ENCODE measurements at regions not wholly inside any gene's neighbourhood (a gene's known extent, or its start where the extent isn't known, plus 50 kb on each side); places are given as distances from the start of the nearest gene placed in this dataset.
"Not testable (repeated sequence)": the region's sequence is repeated elsewhere in the genome, so short reads cannot be mapped to it uniquely, and the experiment has no call there.

DNA sequence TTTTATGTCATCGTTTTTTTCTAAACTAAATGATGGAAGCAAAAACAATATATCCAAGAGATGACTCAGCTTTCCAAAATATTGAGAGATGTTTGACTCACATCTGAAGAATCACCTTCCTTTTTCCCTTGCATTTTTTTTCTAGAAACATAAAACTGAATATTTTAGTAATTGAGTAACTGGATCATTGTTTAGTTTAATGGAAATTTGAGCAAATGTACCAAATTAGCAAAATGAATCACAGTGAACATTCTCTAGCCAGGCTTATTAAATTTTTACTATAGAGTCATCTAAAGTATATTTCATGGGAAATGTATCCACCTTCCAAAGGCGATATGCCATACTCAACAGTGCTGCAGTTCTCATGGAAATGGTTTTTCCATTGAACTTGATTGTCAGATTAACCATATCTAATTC lies 145.5 kb downstream of the TENT5A start:
- H3K27me3 ChIP-seq: no peaks in the 10 kb centered on the region
- DNase-seq: no peak

DNA sequence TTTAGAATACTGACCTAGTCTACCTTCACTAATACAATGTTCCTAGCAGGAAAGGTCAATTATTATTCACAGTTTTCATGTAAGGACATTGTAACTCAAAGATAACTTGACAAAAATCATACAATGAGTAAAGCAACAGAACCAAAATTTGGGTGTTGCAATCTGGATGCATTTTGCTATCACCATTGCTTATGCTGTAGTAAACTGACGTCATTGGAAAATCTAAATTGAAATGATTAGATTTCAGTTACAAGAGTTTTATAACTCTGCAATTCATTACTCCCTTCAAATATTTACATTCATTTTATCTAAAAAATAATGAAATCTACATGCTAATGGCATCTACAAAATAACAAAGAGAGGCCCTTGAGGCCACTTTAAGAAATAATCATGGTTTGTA lies 147.0 kb downstream of the TENT5A start:
- Histone ChIP-seq H3K27ac (no peak overlapping the region), H3K4me1 (peaks cover 28% of the 10 kb centered on the region), H3K36me3 (no peaks in the 10 kb centered on the region), H3K9me3 (replicated peaks) (no peaks in the 10 kb centered on the region; the same call in 1 of the 2 replicates), H3K27me3 (no peaks in the 10 kb centered on the region), H3K4me3 (no peak overlapping the region)
- no peak for DNase-seq

More for the DNA sequence above, 145.5 kb downstream of the TENT5A start:
- Histone ChIP-seq H3K9me3 (replicated peaks) (no peaks in the 10 kb centered on the region), H3K36me3 (no peaks in the 10 kb centered on the region), H3K4me3 (no peak overlapping the region), H3K4me1 (peaks cover 32% of the 10 kb centered on the region), H3K27ac (no peak overlapping the region; the same call in 1 of the 2 replicates)

DNA sequence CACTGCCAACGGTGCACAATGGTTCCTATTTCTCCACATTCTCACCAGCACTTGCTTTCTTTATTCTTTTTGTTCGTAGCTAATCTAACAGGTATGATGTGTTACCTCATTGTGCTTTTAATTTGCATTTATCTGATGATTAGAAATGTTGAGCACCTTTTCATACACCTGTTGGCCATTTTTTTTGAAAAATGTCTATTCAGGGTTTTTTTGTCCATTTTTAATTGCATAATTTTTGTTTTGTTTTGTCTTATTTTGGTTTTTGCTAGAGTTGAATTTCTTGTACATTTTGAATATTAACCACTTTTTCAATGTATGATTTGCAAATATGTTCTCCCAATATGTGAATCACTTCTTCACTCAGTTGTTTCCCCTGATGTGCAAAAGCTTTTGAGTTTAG lies 150.6 kb downstream of the TENT5A start:
- H3K27ac ChIP-seq: no peak overlapping the region
- H3K4me3 ChIP-seq: no peak overlapping the region
- H3K27me3 ChIP-seq: no peaks in the 10 kb centered on the region
- no peak for DNase-seq
- peaks cover 4% of the 10 kb centered on the region; the same call in 1 of the 2 replicates for H3K4me1 ChIP-seq
- H3K9me3 ChIP-seq (replicated peaks): no peaks in the 10 kb centered on the region; the same call in 1 of the 2 replicates
- H3K36me3 ChIP-seq: no peaks in the 10 kb centered on the region

DNA sequence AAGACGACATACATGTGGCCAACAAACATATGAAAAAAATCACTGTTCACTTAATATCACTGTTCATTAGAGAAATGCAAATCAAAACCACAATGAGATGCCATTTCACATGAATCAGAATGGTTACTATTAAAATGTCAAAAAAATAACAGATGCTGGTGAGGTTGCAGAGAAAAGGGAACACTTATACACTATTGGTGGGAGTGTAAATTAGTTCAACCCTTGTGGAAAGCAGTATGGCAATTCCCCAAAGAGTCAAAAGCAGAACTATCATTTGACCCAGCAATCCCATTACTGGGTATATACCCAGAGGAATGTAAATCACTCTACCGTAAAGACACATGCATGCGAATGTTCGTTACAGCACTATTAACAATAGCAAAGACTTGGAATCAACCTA lies 152.0 kb downstream of the TENT5A start:
- H3K36me3 ChIP-seq; H3K9me3 ChIP-seq (replicated peaks); H3K4me1 ChIP-seq; H3K27me3 ChIP-seq; DNase-seq; H3K4me3 ChIP-seq; H3K27ac ChIP-seq: not testable (repeated sequence)

DNA sequence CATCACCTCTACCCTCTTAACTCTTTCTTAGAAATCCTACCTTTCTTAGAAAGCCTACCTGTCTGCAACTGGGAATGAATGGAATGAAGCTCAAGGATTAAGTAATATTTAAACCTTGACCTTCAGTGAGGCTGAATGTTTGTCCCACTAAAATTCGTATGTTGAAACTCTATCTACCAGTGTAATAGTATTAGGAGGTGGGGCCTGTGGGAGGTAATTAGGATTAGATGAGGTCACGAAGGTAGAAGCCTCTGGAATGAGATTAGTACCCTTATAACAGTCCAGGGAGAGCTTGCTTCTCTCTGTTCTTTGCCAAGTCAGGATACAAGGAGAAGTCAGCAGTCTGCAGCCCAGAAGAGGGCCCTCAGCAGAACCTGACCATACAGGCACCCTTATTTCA lies 158.0 kb downstream of the TENT5A start:
- H3K27me3 ChIP-seq: no peaks in the 10 kb centered on the region
- no peaks in the 10 kb centered on the region for H3K4me1 ChIP-seq
- no peak overlapping the region for H3K4me3 ChIP-seq
- no peaks in the 10 kb centered on the region for H3K9me3 ChIP-seq (replicated peaks)
- no peak for DNase-seq
- H3K27ac ChIP-seq: no peak overlapping the region
- no peaks in the 10 kb centered on the region for H3K36me3 ChIP-seq

DNA sequence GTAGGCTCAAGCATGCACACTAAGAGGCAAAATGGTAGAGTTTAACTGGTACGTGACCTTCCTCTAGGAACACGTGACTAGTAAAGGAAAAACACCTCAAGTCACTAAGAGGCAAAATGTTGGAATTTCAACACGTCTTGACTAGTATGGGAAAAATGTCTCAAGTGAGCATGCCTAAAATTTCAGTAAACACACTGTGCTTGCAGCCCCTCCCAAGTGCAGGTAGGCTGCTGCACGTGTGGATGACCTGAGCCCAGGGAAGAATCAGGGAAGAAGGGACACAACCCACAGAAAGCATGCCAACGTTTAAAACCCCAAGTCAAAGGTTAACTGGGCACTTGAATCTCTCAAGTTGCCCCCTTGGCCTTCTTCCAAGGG lies 162.2 kb downstream of the TENT5A start:
- Histone ChIP-seq H3K4me1 (peaks cover 10% of the 10 kb centered on the region), H3K9me3 (replicated peaks) (0 out of 2 replicates have a peak, but pooled peaks cover 3% of the 10 kb centered on the region), H3K36me3 (no peaks in the 10 kb centered on the region), H3K4me3 (no peak overlapping the region), H3K27ac (no peak overlapping the region), H3K27me3 (no peaks in the 10 kb centered on the region)
- no peak for DNase-seq

- no peak overlapping the region for H3K4me3 ChIP-seq
- H3K27me3 ChIP-seq: no peaks in the 10 kb centered on the region
- DNase-seq: no peak
- H3K4me1 ChIP-seq: peaks cover 10% of the 10 kb centered on the region
- no peak overlapping the region for H3K27ac ChIP-seq
- no peaks in the 10 kb centered on the region for H3K36me3 ChIP-seq
- H3K9me3 ChIP-seq (replicated peaks): 0 out of 2 replicates have a peak, but pooled peaks cover 3% of the 10 kb centered on the region
Measured at GRCh38 chr6:81589465-81590313, 162.8 kb downstream of the TENT5A start.

- not testable (repeated sequence) for H3K9me3 ChIP-seq (replicated peaks); H3K4me3 ChIP-seq; H3K36me3 ChIP-seq; H3K27me3 ChIP-seq; DNase-seq; H3K27ac ChIP-seq
- H3K4me1 ChIP-seq: peaks cover 10% of the 10 kb centered on the region
Measured at GRCh38 chr6:81585686-81586085, 166.8 kb downstream of the TENT5A start.

DNA sequence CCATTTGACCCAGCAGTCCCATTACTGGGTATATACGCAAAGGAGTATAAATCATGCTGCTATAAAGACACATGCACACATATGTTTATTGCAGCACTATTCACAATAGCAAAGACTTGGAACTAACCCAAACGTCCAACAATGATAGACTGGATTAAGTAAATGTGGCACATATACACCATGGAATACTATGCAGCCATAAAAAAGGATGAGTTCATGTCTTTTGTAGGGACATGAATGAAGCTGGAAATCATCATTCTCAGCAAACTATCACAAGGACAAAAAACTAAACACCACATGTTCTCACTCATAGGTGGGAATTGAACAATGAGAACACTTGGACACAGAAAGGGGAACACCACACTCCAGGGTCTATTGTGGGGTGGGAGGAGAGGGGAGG lies 168.3 kb downstream of the TENT5A start:
- H3K36me3 ChIP-seq; H3K27me3 ChIP-seq; H3K9me3 ChIP-seq (replicated peaks); DNase-seq; H3K27ac ChIP-seq; H3K4me3 ChIP-seq: not testable (repeated sequence)
- H3K4me1 ChIP-seq: peaks cover 10% of the 10 kb centered on the region

DNA sequence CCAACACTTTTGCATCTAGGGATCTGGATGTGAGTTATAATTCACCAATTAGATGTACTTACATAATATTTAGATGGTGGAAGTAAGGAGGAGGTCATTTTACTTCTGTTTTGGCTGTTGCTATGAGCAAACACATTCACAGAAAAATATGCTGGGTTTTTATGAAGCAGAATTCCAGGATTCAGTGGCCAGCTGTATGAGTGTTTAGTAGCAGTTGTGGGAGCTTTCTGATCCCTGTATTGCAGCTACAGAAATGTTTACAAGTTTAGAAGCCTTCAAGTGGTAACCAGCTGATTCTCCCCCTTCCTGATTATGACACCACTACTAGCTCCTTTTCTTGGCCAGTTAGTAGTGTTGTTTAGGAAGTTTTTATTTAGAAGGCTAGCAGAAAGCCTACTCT lies 177.0 kb downstream of the TENT5A start:
- H3K9me3 ChIP-seq (replicated peaks): no peaks in the 10 kb centered on the region; the same call in 1 of the 2 replicates
- no peak for DNase-seq
- peaks cover 3% of the 10 kb centered on the region; the same call in 1 of the 2 replicates for H3K4me1 ChIP-seq
- no peak overlapping the region for H3K27ac ChIP-seq
- no peak overlapping the region for H3K4me3 ChIP-seq
- H3K36me3 ChIP-seq: no peaks in the 10 kb centered on the region
- no peaks in the 10 kb centered on the region for H3K27me3 ChIP-seq

DNA sequence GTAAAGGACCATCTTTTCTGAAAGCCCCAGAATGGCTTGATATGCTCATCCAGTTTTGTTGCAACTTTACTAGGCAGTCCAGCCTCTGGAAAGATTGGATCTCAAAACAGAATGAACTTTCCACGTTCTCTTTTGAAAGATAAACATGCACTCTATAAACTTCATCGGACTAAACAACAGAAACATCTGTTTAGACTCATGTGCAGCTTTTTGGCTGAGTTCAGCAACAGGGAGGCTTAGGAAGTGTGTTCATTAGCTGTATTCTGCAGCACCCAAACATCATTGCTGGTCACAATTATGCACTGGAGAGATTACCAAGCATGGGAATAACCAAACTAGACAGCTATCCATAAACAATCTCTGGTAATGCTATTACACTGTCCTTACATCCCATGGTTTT lies 180.5 kb downstream of the TENT5A start:
- Histone ChIP-seq H3K36me3 (no peaks in the 10 kb centered on the region), H3K27me3 (no peaks in the 10 kb centered on the region), H3K4me3 (no peak overlapping the region), H3K27ac (no peak overlapping the region), H3K9me3 (replicated peaks) (no peaks in the 10 kb centered on the region; the same call in 1 of the 2 replicates), H3K4me1 (peaks cover 3% of the 10 kb centered on the region; the same call in 1 of the 2 replicates)
- DNase-seq: no peak

GRCh38 chr6:81570681-81571080 lies 181.8 kb downstream of the TENT5A start:
- DNase-seq: no peak
- Histone ChIP-seq H3K4me3 (no peak overlapping the region), H3K4me1 (peaks cover 3% of the 10 kb centered on the region; the same call in 1 of the 2 replicates), H3K36me3 (no peaks in the 10 kb centered on the region), H3K27me3 (no peaks in the 10 kb centered on the region), H3K27ac (no peak overlapping the region), H3K9me3 (replicated peaks) (no peaks in the 10 kb centered on the region)

GRCh38 chr6:81568973-81569372 lies 183.5 kb downstream of the TENT5A start:
- Histone ChIP-seq H3K36me3 (no peaks in the 10 kb centered on the region), H3K4me3 (no peak overlapping the region), H3K4me1 (peaks cover 9% of the 10 kb centered on the region), H3K9me3 (replicated peaks) (no peaks in the 10 kb centered on the region), H3K27ac (no peak overlapping the region), H3K27me3 (no peaks in the 10 kb centered on the region)
- no peak for DNase-seq

- Histone ChIP-seq H3K4me3 (no peak overlapping the region), H3K4me1 (peaks cover 27% of the 10 kb centered on the region), H3K36me3 (no peaks in the 10 kb centered on the region), H3K27me3 (no peaks in the 10 kb centered on the region), H3K9me3 (replicated peaks) (no peaks in the 10 kb centered on the region), H3K27ac (no peak overlapping the region)
- DNase-seq: no peak
Measured at GRCh38 chr6:81565071-81565470, 187.4 kb downstream of the TENT5A start.

DNA sequence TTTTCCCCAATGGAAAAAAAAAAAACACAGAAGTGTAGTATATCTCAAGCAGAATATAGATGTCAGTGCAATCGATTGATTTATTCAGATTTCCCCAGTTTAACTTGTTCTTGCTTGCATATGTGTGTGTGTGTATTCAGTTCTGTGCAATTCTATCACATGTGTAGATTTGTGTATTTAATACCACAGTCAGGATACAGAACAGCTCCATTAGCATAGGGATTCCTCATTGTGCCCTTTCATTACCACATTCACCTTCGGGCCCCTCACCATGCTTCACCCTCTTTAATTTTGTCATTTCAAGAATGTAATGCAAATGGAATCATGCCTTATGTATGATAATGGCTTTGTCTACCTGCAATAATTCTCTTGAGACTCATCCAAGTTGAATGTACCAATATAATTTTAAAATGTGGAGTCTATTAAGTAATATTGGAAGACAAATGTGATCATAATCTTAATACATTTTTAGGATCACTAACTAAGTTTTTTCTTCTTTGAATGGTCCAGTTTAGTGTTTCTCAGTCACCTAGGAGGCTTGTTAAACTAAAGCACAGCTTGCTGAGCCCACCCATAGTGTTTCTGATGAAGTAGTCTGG lies 187.9 kb downstream of the TENT5A start:
- Histone ChIP-seq H3K4me3 (no peak overlapping the region), H3K4me1 (peaks cover 27% of the 10 kb centered on the region), H3K27me3 (no peaks in the 10 kb centered on the region), H3K36me3 (no peaks in the 10 kb centered on the region), H3K27ac (no peak overlapping the region), H3K9me3 (replicated peaks) (no peaks in the 10 kb centered on the region)
- no peak for DNase-seq
